AG10803 (cell line): ENCODE measurements at regions not wholly inside any gene's neighbourhood (a gene's known extent, or its start where the extent isn't known, plus 50 kb on each side); places are given as distances from the start of the nearest gene placed in this dataset.

Experiments used
- DNase-seq: peaks from one replicate; pipeline ENCODE4 v3.0.0; 2010; ENCODE audit warnings: low read depth
- H3K4me3 ChIP-seq: 2 replicates; pipeline ENCODE4 v1.5.1; 2011; ENCODE audit warnings: mild to moderate bottlenecking, low read length, control low read depth
- TF ChIP-seq, protein P1 (sequence below): conservative IDR thresholded peaks from 2 replicates; pipeline ENCODE4 v1.5.1; 2011; ENCODE audit warnings: mild to moderate bottlenecking, low read length, control low read depth, inconsistent platforms

DNA sequence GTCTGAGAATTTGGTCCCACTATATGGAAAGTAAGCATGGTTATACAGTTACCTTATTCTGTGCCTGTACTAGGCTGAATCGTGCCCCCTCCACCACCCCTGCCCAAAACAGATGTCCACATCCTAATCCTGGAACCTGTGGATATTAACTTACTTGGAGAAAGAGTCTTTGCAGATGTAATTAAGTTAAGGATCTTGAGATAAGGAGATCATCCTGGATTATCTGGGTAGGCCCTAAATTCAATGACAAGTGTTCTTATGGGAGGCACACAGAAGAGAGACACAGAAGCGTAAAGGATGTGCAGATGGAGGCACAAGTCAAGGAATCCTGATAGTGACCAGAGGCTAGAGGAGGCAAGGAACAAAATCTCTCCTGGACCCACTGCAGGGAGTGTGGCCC is 116.7 kb upstream of the MAN1A1 start:
- no peak overlapping the region for H3K4me3 ChIP-seq
- TF ChIP-seq, protein P1, sequence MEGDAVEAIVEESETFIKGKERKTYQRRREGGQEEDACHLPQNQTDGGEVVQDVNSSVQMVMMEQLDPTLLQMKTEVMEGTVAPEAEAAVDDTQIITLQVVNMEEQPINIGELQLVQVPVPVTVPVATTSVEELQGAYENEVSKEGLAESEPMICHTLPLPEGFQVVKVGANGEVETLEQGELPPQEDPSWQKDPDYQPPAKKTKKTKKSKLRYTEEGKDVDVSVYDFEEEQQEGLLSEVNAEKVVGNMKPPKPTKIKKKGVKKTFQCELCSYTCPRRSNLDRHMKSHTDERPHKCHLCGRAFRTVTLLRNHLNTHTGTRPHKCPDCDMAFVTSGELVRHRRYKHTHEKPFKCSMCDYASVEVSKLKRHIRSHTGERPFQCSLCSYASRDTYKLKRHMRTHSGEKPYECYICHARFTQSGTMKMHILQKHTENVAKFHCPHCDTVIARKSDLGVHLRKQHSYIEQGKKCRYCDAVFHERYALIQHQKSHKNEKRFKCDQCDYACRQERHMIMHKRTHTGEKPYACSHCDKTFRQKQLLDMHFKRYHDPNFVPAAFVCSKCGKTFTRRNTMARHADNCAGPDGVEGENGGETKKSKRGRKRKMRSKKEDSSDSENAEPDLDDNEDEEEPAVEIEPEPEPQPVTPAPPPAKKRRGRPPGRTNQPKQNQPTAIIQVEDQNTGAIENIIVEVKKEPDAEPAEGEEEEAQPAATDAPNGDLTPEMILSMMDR = no peak
- no peak for DNase-seq

DNA sequence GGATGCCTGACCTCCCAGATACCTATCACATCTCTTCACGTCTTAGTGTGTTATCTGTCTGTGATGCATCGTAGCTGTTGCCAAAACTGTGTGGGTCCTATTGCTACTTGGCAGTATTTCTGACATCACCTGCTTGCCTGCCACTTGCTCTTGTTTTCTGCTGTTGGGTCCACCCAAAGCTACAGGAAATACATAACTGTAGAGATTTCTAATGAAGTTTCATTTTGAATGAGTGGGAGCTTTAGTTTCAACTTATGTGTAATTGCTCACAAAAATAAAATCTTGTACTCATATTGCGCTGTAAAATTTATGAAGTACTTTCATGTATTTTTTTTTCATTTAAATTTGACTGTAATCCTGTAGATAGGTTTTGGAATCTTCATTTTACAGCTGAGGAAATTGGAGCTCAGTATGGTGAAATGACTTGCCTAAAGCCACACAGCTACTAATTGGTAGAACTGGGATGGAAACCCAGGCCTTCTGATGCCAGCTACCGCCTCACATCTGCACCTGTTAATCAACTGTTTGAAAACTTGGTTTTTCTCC is 113.6 kb upstream of the MAN1A1 start:
- no peak overlapping the region for H3K4me3 ChIP-seq
- TF ChIP-seq, protein P1 = no peak
- DNase-seq = no peak

DNA sequence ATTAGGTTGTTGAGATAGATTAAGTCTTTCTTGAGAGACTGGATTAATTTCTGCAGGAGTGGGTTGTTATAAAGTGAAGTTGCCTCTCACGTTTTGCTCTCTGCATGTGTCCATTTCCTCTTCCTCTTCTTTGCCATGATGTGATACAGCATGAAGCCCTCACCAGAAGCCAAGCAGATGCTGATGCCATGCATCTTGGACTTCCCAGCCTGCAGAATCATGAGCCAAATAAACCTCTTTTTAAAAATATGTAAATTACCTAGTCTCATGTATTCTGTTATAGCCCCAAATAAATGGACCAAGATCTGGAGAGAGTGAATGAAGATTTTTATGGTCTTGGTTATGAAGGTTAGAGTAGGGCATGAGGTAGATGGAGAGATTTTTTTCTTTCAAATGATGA is 111.6 kb upstream of the MAN1A1 start:
- H3K4me3 ChIP-seq = no peak overlapping the region
- no peak for DNase-seq
- TF ChIP-seq, protein P1 = no peak

DNA sequence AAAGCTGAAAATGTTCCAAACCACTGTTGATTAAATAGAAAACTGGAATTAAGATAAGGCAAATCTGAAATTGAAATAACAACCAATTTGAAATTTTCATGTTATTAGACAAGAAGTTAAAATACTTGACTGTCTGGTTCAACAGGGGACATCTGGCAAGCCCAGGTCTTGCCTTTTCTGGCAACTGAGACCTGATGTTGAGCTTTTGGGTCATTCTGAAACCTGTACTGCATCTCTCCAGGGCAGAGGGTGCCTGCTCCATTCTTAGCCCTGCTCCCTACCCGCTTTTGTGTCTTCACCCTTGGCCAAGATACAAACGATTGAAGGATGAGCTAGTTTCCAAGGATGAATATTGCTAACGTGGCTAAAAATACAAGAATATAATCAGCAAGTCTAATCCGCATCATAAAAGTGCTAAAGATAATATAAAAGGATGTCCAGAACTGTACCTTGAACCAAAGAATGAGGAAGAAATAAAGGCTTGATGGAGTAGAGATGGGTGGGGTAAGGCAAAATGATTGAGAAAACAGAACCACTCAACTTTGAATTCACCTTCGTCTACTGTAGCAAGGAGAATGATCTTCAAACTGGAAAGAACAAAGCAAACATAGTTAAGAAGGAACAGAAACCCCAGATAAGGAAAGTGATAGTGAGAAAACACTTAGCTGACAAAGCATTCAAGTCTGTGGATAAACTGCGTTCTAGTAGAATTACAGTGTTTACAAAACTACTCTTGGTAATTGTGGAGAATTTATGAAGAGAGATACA is 109.8 kb upstream of the MAN1A1 start:
- H3K4me3 ChIP-seq = no peak overlapping the region
- DNase-seq = no peak
- TF ChIP-seq, protein P1 = no peak

DNA sequence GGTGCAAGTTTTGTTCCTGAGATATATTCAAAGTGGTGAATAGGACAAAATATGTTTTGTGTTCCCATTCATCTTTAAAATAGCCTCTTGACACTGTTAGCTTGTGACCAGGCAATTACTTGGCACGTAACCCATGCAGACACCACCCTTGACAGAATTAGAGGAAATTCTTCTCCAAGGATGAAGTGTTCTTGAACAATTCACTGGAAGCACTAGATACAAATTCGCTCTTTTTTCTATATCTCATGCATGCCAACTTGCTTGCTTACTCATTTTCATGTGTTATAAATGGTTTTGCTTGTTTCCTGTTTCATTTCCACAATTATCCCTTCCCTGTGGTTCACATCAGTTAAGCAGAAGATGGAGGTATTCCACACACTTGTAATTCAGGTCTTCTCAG is 105.2 kb upstream of the MAN1A1 start:
- TF ChIP-seq, protein P1 = no peak
- no peak overlapping the region for H3K4me3 ChIP-seq
- peak; percentile 57 for DNase-seq

DNA sequence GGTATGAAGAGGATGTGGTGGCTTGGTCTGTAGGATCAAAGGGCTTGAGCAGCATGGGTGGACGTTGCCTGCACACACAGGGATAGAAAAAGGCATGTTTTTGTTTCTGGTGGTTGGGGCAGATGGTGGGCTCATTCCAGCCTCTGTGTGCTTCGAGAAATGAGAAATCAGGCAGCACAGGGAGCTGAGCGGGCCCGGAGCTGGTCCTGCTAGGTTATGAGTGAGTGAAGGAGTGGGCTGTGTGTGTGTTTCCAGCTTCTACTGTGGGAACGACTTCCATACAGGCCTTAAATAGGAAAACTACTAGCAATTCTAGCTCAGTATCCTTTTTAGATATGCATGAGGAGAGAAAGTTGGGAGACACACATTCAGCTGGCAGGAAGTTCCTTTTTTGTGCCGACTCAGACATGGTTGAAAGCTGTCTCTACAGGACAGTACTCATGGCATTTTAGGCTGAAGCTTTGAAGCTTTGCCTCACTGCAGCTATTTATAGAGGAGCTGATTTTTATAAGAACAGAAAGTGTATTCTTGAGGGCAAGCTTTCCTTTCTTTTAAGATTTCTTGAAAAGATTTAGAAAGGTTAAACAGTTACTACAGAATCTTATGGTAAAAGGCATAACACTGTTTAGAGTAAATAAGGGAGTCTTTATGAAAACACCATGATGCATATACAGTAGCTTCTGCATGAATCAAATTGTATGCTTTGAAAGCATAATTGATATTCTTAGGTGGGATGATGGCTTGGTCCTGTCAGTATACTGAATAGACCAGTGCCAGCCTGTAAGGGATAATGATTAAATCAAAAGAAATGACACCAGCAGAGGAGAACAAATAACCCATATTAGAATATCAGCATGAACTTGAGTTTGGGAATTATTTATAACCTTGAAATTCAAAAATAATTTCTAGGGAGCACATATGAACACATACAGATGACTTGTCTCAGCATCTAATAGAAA is 104.0 kb upstream of the MAN1A1 start:
- TF ChIP-seq, protein P1 = no peak
- no peak overlapping the region for H3K4me3 ChIP-seq
- DNase-seq = no peak
